Thoracic aorta (tissue), 2 donors: ENCODE measurements at regions not wholly inside any gene's neighbourhood (a gene's known extent, or its start where the extent isn't known, plus 50 kb on each side); places are given as distances from the start of the nearest gene placed in this dataset.

Experiments used
- ATAC-seq: fragments of 150-250 bp; one replicate; pipeline ENCODE4 v1.8.0; 2017; ENCODE audit warnings: low read depth; ENCODE audit not compliant: insufficient number of reproducible peaks, low FRiP score
- DNase-seq: peaks from one replicate; pipeline ENCODE4 v3.0.0-alpha.2; 2020; ENCODE audit warnings: low spot score
- H3K27ac ChIP-seq, 2 donors: fragments of 200-600 bp; sonication (generic); 1 replicate in 1 of 2; 2 replicates in 1 of 2; pipeline ENCODE4 v1.5.1; 2016; ENCODE audit warnings: mild to moderate bottlenecking in 2 of 2, moderate library complexity in 2 of 2
- H3K27me3 ChIP-seq: fragments of 200-600 bp; sonication (generic); replicated peaks from 2 replicates; pipeline ENCODE4 v1.6.0; 2016; ENCODE audit warnings: mild to moderate bottlenecking; ENCODE audit not compliant: insufficient read depth
- H3K36me3 ChIP-seq: fragments of 200-600 bp; sonication (generic); one replicate; pipeline ENCODE4 v1.5.1; 2016
- H3K4me1 ChIP-seq, 2 donors: fragments of 200-600 bp; sonication (generic); 1 replicate in 1 of 2; 2 replicates in 1 of 2; pipeline versions ENCODE4 v1.5.1 to v1.6.0; 2016; ENCODE audit warnings: low read depth in 2 of 2, mild to moderate bottlenecking in 1 of 2; ENCODE audit not compliant: control insufficient read depth in 1 of 2
- H3K4me3 ChIP-seq: fragments of 200-600 bp; sonication (generic); 2 replicates; pipeline ENCODE4 v1.5.1; 2016; ENCODE audit warnings: mild to moderate bottlenecking
- H3K9me3 ChIP-seq: fragments of 200-600 bp; sonication (generic); 2 replicates; pipeline ENCODE4 v1.5.1; 2016
- CTCF ChIP-seq: fragments of 200-600 bp; sonication (generic); IDR thresholded peaks from one replicate; pipeline ENCODE4 v1.5.1; 2019; ENCODE audit warnings: antibody characterized with exemption

GRCh38 chrX:11976663-11977062 is 161.6 kb upstream of the FRMPD4 start:
- no peak overlapping the region for H3K4me3 ChIP-seq
- no peaks in the 10 kb centered on the region for H3K9me3 ChIP-seq
- no peaks in the 10 kb centered on the region for H3K36me3 ChIP-seq
- no peaks in the 10 kb centered on the region for H3K4me1 ChIP-seq
- H3K27ac ChIP-seq, result no peak overlapping the region
- ATAC-seq (no peak), DNase-seq (no peak)
- TF ChIP-seq CTCF, result no peak
- no peaks in the 10 kb centered on the region for H3K27me3 ChIP-seq

GRCh38 chrX:11992271-11992670 is 146.0 kb upstream of the FRMPD4 start:
- TF ChIP-seq CTCF, result no peak

GRCh38 chrX:11995146-11995545 is 143.1 kb upstream of the FRMPD4 start:
- H3K9me3 ChIP-seq, result no peaks in the 10 kb centered on the region
- H3K27me3 ChIP-seq, result no peaks in the 10 kb centered on the region
- no peaks in the 10 kb centered on the region for H3K36me3 ChIP-seq
- no peak for TF ChIP-seq CTCF
- H3K4me1 ChIP-seq, result no peaks in the 10 kb centered on the region
- ATAC-seq, result no peak
- no peak overlapping the region for H3K4me3 ChIP-seq
- no peak for DNase-seq
- no peak overlapping the region for H3K27ac ChIP-seq

More at GRCh38 chrX:11992271-11992670, 146.0 kb upstream of the FRMPD4 start:
- no peak overlapping the region for H3K4me3 ChIP-seq
- no peaks in the 10 kb centered on the region for H3K27me3 ChIP-seq
- ATAC-seq (no peak), DNase-seq (no peak)
- no peaks in the 10 kb centered on the region for H3K36me3 ChIP-seq
- H3K27ac ChIP-seq, result no peak overlapping the region
- no peaks in the 10 kb centered on the region for H3K4me1 ChIP-seq
- H3K9me3 ChIP-seq, result no peaks in the 10 kb centered on the region

GRCh38 chrX:11996810-11997209 is 141.5 kb upstream of the FRMPD4 start:
- no peaks in the 10 kb centered on the region for H3K9me3 ChIP-seq
- no peaks in the 10 kb centered on the region for H3K36me3 ChIP-seq
- H3K4me1 ChIP-seq, result no peaks in the 10 kb centered on the region
- no peak for ATAC-seq
- no peak overlapping the region for H3K4me3 ChIP-seq
- DNase-seq, result no peak
- TF ChIP-seq CTCF, result no peak
- H3K27me3 ChIP-seq, result no peaks in the 10 kb centered on the region
- no peak overlapping the region for H3K27ac ChIP-seq

- H3K4me1 ChIP-seq, result no peaks in the 10 kb centered on the region
- no peaks in the 10 kb centered on the region for H3K9me3 ChIP-seq
- H3K4me3 ChIP-seq, result no peak overlapping the region
- H3K36me3 ChIP-seq, result no peaks in the 10 kb centered on the region
- ATAC-seq (no peak), DNase-seq (no peak)
- no peak for TF ChIP-seq CTCF
- H3K27me3 ChIP-seq, result no peaks in the 10 kb centered on the region
- no peak overlapping the region for H3K27ac ChIP-seq
Observed at GRCh38 chrX:11998944-11999343, 139.3 kb upstream of the FRMPD4 start.
